Stimulated activated CD8-positive, alpha-beta memory T cell treated with anti-CD3 and anti-CD28 coated beads, Interleukin-7, amount 100 ng/mL, for 1 hour (primary cell): ENCODE measurements at regions not wholly inside any gene's neighbourhood (a gene's known extent, or its start where the extent isn't known, plus 50 kb on each side); places are given as distances from the start of the nearest gene placed in this dataset.

Experiments used
- DNase-seq, 2 donors: peaks; one replicate each; pipeline ENCODE4 v3.0.0-alpha.2; 2020; ENCODE audit warnings: low read depth in 2 of 2

GRCh38 chr11:104339380-104339831 is 175.5 kb upstream of the PDGFD start:
- DNase-seq, result no peak

- no peak for DNase-seq
Measured at GRCh38 chr11:104338186-104338585, 174.2 kb upstream of the PDGFD start.

DNA sequence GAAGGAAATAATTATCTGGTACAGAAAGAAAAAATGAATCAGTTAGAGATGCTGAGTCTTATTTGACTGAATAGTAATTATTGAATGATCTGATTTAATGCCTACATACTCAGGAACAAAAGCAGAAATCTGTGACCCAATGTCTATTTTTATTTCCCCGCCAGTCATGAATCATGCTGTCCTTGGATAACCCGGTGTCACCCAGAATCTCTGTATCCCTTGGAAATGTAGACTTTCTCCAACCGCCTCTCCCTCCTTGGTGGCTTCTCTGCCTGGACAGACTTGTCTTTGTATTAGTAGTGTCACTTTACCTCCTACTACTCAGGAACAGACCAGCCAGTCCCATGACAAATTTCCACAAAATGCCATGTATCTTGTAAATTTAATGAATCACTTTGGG is 173.3 kb upstream of the PDGFD start:
- no peak for DNase-seq

- no peak for DNase-seq
Measured at GRCh38 chr11:104333977-104334376, 170.0 kb upstream of the PDGFD start.

GRCh38 chr11:104332110-104332509 is 168.2 kb upstream of the PDGFD start:
- DNase-seq, result no peak

DNA sequence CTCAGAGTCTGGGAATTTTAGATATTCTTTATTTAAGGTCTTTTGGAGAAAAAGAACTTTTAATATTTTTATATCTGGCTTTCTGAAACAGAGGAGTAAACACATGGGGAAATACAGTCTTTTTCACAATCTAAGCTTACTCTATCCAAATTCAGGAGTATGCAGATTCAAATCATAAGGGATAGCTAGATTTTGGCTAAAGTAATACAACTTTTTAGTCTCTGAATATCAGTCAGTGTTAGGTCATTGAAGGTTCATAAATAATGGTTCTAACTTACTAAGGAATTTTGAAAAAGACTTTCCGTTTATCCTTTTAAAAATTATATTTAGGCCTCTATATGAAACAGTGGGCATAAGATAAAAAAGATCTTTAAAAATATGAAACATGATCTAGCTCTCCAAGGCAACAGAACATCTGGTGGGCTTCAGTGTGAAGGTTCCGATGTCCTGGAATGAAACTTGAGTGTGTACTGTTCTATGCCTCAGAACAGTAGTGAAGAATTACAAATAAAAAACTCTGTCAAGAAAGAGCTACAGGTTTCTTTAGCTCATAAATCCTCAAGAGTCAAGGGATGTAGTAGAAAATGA is 165.2 kb upstream of the PDGFD start:
- no peak for DNase-seq

- no peak for DNase-seq
Measured at GRCh38 chr11:104328512-104328907, 164.6 kb upstream of the PDGFD start.

- DNase-seq, result no peak
Measured at GRCh38 chr11:104327861-104328511, 164.0 kb upstream of the PDGFD start.

DNA sequence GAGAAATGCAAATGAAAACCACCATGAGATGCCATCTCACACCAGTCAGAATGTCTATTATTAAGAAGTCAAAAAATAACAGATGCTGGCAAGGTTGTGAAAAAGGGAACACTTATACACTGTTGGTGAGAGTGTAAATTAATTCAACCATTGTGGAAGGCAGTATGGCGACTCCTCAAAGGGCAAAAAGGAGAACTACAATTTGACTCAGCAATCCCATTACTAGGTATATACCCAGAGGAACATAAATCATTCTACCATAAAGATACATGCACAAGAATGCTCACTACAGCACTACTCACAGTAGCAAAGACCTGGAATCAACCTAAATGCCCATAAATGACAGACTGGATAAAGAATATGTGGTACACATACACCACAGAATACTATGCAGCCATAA is 161.1 kb upstream of the PDGFD start:
- no peak for DNase-seq

DNA sequence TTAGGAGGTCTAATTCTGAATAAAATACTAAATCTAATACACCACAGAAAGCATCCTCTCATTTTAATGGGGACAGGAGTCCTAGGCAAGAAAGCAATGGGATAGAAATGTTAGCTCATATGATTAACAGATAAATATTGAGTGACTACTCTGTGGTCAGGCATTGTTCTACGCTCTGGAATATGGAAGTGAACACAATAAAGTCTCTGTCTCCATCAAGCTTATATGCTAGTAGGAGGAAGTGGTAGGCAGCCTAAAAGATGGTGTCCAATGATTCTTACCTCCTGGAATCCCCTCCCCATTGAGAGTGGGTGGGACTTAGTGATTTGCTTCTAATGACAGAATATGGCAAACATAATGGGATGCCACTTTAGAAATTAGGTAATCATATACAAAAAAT is 160.3 kb upstream of the PDGFD start:
- DNase-seq, result no peak

DNA sequence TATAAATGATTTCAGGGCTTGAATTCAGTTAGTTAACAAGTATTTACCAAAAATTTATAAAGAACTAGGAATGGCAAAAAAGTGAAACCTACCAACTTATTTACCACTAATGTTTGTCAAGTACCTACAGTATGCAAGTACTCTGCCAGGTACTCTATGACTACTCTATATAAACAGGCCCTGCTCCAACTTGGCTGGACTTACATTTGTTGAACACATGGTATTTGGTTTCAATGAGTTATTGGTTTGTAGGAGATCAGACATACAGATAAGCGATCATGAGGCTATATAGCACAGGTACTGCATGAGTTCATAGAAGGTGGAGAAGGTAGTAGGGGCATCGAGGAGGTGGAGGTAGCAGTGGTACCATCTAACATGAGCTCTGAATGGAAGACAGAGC is 159.9 kb upstream of the PDGFD start:
- no peak for DNase-seq

DNA sequence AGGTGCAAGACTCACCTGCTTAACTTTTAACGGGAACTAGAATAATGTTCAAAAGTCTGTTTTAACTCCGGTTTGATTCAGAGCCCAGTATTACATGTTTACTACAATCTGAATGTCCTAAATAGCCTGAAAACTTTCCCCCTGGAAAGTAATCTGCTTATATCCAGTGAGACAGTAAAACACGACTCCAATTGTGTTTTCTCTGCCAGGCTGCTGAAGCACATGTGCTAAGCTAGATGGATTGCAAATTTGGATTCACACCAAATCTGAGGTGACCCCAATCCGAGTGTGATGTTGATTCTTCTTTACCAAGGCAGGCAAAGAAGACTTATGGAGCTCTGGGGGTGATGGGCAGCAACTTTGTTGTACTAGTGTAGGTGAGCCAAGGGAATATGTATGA is 158.7 kb upstream of the PDGFD start:
- no peak for DNase-seq

DNA sequence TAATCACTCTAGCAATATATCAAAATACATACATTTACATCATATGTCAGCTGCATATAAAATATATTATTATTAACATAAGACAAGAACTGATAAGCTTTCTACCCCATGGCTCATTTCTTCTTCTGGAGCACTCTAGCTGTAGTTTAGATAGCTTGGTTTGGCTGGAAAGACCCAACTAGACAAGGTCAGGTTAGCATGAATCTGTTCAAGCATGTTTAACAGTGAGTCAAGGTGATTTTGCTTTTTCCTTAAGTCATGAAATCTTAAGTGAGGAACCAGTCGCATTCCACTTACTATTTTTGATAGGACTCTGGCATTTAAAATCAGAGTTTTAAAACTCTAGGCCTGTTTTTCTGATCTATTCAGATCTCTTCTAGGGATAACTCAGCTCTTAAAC is 157.0 kb upstream of the PDGFD start:
- DNase-seq, result no peak

- no peak for DNase-seq
Measured at GRCh38 chr11:104320097-104320496, 156.2 kb upstream of the PDGFD start.

GRCh38 chr11:104319396-104319795 is 155.4 kb upstream of the PDGFD start:
- no peak for DNase-seq

DNA sequence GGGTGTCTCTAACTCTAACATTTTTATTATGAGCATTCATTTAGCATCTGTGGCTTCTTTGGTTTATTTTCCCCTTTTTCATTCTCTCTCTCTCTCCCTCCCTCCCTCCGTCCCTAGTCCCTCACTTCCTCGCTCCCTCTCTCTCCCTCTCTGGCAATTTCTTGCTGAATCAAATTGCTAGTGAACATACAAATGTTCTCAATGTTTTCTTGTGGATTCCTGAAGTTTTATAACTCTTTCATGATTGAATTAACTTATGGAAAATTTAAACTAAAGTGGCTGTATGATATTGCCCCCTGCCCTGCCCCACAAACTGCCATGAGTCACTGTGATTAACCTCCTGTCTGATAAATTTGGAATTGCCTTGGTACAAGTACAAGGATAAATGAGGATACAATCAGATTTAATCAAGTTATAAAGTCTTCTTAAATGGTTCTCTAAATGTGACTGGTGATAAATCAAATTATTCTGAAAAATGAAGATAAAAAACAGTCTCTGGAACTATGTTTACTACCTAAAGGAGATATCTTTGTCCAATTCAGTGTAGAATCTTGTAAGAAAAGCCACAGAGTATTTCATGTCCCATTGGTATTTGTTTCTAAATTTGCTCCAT is 143.0 kb upstream of the PDGFD start:
- no peak for DNase-seq

DNA sequence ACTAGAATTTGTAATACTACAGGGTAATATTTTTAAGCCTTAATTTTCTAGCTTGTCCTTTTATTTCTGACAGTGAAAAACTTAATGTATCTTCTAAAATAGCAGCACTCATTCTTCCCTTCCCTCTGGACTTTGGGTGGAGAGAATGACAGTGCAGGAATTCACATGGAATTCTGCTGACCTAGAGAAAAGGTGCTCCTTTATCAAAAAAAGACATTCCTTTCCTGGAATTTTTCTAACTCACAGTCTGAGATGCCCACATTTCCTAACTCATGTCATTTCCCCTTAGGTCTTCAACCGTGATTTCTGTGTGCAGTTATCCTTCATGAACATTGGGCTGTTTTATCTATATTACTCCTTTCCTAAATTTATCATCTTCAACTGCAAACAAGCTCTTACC is 137.8 kb upstream of the PDGFD start:
- no peak for DNase-seq

DNA sequence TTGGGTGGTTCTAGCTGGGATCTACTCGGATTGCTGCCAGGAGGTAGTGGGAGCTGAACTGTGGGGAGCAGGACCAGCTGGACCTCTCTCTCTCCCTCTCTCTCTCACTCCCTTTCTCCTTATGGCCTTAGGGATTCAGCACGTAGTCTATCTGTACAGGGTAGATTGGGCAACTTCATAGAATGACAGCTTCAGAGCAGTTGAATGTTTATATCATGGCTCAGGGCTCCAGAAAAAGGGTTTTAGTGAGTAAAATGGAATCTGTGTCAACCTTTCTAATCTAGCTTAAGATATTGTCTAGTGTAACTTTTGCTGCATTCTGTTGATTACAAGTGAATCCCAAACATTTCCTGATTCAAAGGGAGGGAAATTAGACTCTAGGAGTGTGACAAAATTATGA is 127.7 kb upstream of the PDGFD start:
- no peak for DNase-seq

DNA sequence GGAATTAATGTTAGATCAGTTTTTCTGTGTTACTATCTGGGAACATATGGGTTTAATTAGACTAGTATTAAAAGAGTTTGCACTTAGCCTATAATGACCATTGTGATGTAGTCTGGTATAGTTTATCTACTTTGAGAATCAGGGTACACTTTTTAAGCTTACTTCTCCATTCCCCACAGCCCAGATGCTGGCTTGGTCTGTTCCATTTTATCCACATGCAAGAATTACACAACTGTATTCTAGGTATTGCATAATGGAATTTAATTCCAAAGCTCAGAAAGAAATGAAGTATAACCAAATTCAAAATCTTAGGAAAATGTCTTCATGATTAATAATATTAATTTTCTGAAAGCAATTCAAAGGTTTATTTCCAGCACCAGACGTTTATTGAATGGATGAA is 122.2 kb upstream of the PDGFD start:
- DNase-seq, result no peak

DNA sequence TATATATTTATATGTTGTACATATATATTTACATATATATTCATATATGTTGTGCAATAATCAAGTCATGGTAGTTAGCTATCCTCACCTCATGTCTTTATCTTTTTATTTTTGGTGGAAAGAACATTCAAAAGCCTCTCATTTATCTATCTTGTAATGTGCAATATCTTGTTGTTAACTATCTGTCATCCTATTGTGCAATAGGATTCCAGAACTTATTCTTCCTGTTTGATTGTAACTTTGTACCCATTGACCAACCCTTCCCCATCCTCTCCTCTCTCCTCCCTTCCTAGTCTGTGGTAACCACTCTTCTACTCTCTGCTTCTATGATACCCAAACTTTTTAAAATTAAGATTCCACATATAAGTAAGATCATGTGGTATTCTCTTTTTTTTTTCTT is 115.6 kb upstream of the PDGFD start:
- no peak for DNase-seq

DNA sequence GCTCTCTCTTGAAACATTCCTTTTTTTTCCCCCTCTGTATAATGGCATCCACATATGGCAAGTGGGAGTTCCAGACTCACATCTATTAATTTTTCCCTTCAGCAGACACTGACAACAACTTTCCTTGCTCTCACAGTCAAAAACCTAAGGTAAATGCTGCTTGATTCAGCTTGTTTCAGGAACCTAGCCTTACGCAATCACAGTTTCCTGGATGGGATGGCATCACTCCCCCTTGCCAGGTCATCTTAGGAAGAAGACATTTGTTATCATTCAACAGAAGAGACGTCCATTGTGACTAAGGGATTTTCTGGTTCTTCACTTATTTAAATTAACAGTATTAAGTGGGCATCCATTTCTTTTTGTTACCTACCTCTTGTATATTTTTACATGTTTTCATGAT is 112.0 kb upstream of the PDGFD start:
- DNase-seq, result no peak

DNA sequence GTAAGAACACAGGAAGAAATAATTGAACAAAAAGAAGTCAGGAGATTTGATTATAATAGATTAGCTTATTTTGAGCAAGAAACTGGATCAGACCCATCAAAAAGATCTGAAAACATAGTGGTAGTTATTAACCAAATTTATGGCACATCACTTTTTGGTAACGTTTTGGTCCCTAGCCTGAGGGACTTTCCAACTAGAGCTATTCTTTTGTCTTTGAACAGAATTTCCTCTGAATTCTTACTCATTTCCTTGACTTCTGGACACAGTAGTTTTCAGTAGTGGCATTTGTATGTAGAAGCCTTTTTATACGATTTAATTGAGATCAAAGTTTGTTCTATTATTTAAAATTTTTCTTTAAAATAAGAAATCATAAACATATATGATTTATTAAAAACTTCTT is 96.5 kb upstream of the PDGFD start:
- DNase-seq, result no peak

GRCh38 chr11:104259121-104259610 is 95.2 kb upstream of the PDGFD start:
- no peak for DNase-seq
